Bronchial epithelial cell (primary cell): ENCODE measurements at regions not wholly inside any gene's neighbourhood (a gene's known extent, or its start where the extent isn't known, plus 50 kb on each side); places are given as distances from the start of the nearest gene placed in this dataset.

ENCODE experiments used
- DNase-seq: peaks from one replicate; pipeline ENCODE4 v3.0.0-alpha.2; 2010; ENCODE audit warnings: low read depth
- FAIRE-seq: peaks from 2 replicates; lab custom pipeline; 2011; peaks lifted over from hg19 to GRCh38; lab: Jason Lieb, UNC
- H3K27me3 ChIP-seq: 2 replicates; pipeline ENCODE4 v1.5.1; 2011; ENCODE audit warnings: low read length; ENCODE audit not compliant: control insufficient read depth, insufficient read depth
- H3K36me3 ChIP-seq: 2 replicates; pipeline ENCODE4 v1.5.1; 2011; ENCODE audit warnings: low read length; ENCODE audit not compliant: control insufficient read depth, insufficient read depth
- H3K4me3 ChIP-seq: 2 replicates; pipeline ENCODE4 v1.5.1; 2011; ENCODE audit warnings: mild to moderate bottlenecking, low read depth, low read length, control low read depth
- CTCF ChIP-seq: IDR thresholded peaks from 2 replicates; pipeline ENCODE4 v1.5.1; 2011; ENCODE audit warnings: mild to moderate bottlenecking, moderate library complexity, low read length, control low read depth, inconsistent platforms; ENCODE audit not compliant: insufficient read depth, severe bottlenecking

GRCh38 chr4:184317234-184317918 lies 99.7 kb upstream of the ENPP6 start:
- H3K27me3 ChIP-seq, result no peaks in the 10 kb centered on the region
- DNase-seq (no peak), FAIRE-seq (no peak)
- no peak overlapping the region for H3K4me3 ChIP-seq
- no peaks in the 10 kb centered on the region for H3K36me3 ChIP-seq
- no peak for TF ChIP-seq CTCF

GRCh38 chr4:184316821-184317220 lies 99.1 kb upstream of the ENPP6 start:
- DNase-seq (no peak), FAIRE-seq (peak; percentile 60)
- H3K27me3 ChIP-seq, result no peaks in the 10 kb centered on the region
- no peak for TF ChIP-seq CTCF
- H3K4me3 ChIP-seq, result no peak overlapping the region
- no peaks in the 10 kb centered on the region for H3K36me3 ChIP-seq

GRCh38 chr4:184315675-184316359 lies 98.1 kb upstream of the ENPP6 start:
- FAIRE-seq, result no peak
- no peaks in the 10 kb centered on the region for H3K27me3 ChIP-seq
- no peak for TF ChIP-seq CTCF
- H3K4me3 ChIP-seq, result no peak overlapping the region
- DNase-seq, result no peak
- no peaks in the 10 kb centered on the region for H3K36me3 ChIP-seq

- no peak for TF ChIP-seq CTCF
- H3K36me3 ChIP-seq, result no peaks in the 10 kb centered on the region
- FAIRE-seq (peak; percentile 18), DNase-seq (no peak)
- H3K4me3 ChIP-seq, result no peak overlapping the region
- no peaks in the 10 kb centered on the region for H3K27me3 ChIP-seq
Measured at GRCh38 chr4:184313702-184314659, 96.3 kb upstream of the ENPP6 start.

GRCh38 chr4:184313058-184313581 lies 95.4 kb upstream of the ENPP6 start:
- Histone ChIP-seq H3K27me3 (no peaks in the 10 kb centered on the region), H3K4me3 (no peak overlapping the region), H3K36me3 (no peaks in the 10 kb centered on the region)
- no peak for TF ChIP-seq CTCF
- FAIRE-seq, result no peak
- DNase-seq, result no peak
